GM12873 (cell line): ENCODE measurements at regions not wholly inside any gene's neighbourhood (a gene's known extent, or its start where the extent isn't known, plus 50 kb on each side); places are given as distances from the start of the nearest gene placed in this dataset.

Experiments
- CTCF ChIP-seq: IDR thresholded peaks from 2 replicates; pipeline ENCODE4 v1.5.1; 2012; ENCODE audit warnings: low read depth, mild to moderate bottlenecking, moderate library complexity, low read length, control low read depth; ENCODE audit not compliant: insufficient read depth; ENCODE audit errors: missing control alignments

GRCh38 chr6:54019860-54020259 is 91.4 kb upstream of the MLIP start:
- TF ChIP-seq CTCF: no peak

- no peak for TF ChIP-seq CTCF
These were observed 90.9 kb upstream of the MLIP start for GRCh38 chr6:54020334-54020733.

GRCh38 chr6:54026652-54027400 is 84.4 kb upstream of the MLIP start:
- no peak for TF ChIP-seq CTCF

GRCh38 chr6:54028170-54028569 is 83.1 kb upstream of the MLIP start:
- TF ChIP-seq CTCF: no peak

- TF ChIP-seq CTCF: no peak
These were observed 82.1 kb upstream of the MLIP start for GRCh38 chr6:54029187-54029586.

- TF ChIP-seq CTCF: no peak
These were observed 80.1 kb upstream of the MLIP start for GRCh38 chr6:54031169-54031568.

GRCh38 chr6:54037277-54037779 is 73.9 kb upstream of the MLIP start:
- TF ChIP-seq CTCF: no peak

- TF ChIP-seq CTCF: no peak
These were observed 70.7 kb upstream of the MLIP start for GRCh38 chr6:54040545-54040944.
